NCI-H446 (cell line): ENCODE measurements at regions not wholly inside any gene's neighbourhood (a gene's known extent, or its start where the extent isn't known, plus 50 kb on each side); places are given as distances from the start of the nearest gene placed in this dataset.
"Not testable (repeated sequence)": the region's sequence is repeated elsewhere in the genome, so short reads cannot be mapped to it uniquely, and the experiment has no call there.

ENCODE experiments used
- DNase-seq, 2 experiments: peaks; one replicate each; lab custom pipeline; 2025; lab: John Stamatoyannopoulos, UW

DNA sequence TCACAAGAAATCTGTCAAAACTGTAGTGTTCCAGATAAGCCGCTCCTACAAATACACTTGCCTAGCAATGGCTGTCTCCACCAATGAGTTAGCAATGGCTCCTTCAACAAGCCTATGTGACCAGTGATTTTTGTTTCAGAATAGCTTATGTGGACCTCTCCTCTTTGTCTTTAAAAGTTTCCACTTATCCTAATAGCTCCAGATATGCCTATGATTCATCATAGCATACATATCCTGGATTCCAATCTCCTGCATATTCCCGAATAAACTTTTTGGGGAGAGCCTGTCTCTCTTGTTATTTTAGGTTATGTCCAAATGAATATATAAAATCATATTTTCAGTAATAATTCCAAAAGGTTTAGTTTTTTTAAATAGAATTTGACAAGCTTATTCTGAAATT is 510.6 kb downstream of the ARL4A start:
- no peak for DNase-seq

GRCh38 chr7:13198727-13199126 is 511.3 kb downstream of the ARL4A start:
- DNase-seq, result no peak

GRCh38 chr7:13201628-13202027 is 514.2 kb downstream of the ARL4A start:
- no peak for DNase-seq

- DNase-seq, result no peak
These were observed 530.3 kb downstream of the ARL4A start for GRCh38 chr7:13217768-13218167.

GRCh38 chr7:13225068-13225467 is 537.6 kb downstream of the ARL4A start:
- no peak for DNase-seq

GRCh38 chr7:13226385-13226784 is 539.0 kb downstream of the ARL4A start:
- no peak for DNase-seq

GRCh38 chr7:13231216-13231615 is 543.8 kb downstream of the ARL4A start:
- no peak for DNase-seq

DNA sequence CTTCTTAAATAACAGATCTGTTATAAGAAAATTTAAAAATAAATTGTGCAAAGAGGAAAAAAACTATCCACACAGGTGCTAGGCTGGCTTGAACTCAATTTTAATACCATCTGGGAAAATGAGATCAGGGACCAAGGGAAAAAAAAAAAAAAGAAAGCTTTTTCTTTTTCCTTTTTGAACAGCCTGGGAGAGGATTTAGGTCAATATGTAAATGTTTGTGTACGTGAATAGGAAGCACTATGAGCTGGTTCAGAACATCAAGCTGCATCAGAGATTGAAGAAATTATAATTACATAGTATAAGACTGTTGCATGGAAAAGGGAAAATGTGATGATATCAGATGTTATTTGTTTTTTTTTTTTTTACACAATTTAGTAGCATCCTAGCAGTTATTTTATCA is 548.0 kb downstream of the ARL4A start:
- DNase-seq, result no peak

- no peak for DNase-seq
These were observed 548.6 kb downstream of the ARL4A start for GRCh38 chr7:13236026-13236425.

- DNase-seq, result peak in 1 of 2 experiments; percentile 13
These were observed 552.9 kb downstream of the ARL4A start for GRCh38 chr7:13240349-13240748.

GRCh38 chr7:13241416-13241815 is 554.0 kb downstream of the ARL4A start:
- DNase-seq, result no peak

DNA sequence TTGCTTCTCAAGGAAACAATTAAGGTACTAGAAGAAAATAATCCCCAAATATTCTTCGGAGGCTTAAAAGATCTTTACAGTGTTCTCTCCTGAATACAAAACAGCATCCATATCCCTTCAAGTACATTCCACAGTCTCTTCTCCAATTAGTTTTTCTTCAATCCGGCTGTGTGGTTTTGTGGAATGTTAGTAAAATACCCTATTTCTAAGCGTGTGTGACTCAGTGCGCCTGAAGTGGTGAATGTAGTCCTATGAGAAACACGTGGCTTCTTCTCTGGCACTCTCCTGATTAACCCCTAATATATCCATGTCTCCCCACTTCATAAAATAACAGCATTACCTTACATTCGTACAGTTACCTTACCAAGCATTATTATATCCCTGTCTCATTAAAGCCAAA is 570.2 kb downstream of the ARL4A start:
- no peak for DNase-seq

GRCh38 chr7:13258386-13258785 is 571.0 kb downstream of the ARL4A start:
- no peak for DNase-seq

DNA sequence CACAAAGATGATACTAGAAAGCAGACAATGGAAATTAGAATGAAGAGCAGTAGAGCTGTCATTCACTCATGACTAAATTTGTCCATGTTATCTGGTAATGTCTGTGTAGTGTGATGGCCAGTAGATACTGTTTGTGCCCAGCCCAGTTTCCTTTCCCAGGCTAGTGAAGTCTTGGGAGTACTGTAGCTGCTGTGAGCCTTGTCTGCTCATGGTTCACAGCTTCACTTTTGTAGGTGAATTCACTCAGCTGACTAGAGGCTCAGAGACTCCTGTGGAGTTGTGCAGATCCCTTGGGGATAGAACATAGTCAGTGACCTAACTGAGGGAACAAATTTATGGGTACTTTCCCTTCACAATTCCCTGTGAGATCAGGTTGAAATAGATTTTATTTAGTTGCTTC is 572.5 kb downstream of the ARL4A start:
- DNase-seq, result no peak

DNA sequence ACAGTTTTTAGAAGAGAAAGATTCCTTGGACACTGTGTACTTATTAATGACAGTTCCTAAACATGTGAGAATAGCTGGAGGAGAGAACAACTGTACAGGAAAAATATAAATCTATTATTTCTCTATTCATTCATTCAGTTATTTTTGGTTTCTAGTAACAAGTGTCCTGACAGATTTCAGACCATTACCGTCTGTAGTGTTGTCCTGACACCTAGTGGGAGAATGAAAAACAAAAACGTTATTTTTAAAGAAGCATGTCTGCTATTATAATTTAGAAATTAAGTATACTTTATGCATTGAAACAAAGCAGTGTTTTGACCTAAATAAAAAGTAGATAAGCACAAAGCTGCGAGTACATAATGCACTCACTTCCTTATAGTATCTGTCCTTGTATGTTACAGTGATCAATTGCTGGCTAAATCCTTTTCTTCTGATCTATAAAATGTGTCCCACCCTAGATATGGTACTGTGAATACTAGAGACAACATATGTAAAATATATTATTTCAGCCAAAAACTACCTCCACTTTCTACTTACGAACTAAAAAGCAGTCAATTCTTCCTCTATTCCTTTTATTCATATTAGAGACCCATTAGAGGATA is 575.6 kb downstream of the ARL4A start:
- peak; percentile 43 to 65 for DNase-seq

- DNase-seq, result no peak
These were observed 577.8 kb downstream of the ARL4A start for GRCh38 chr7:13265271-13265670.

- not testable (repeated sequence) for DNase-seq
These were observed 586.8 kb downstream of the ARL4A start for GRCh38 chr7:13274205-13274604.

DNA sequence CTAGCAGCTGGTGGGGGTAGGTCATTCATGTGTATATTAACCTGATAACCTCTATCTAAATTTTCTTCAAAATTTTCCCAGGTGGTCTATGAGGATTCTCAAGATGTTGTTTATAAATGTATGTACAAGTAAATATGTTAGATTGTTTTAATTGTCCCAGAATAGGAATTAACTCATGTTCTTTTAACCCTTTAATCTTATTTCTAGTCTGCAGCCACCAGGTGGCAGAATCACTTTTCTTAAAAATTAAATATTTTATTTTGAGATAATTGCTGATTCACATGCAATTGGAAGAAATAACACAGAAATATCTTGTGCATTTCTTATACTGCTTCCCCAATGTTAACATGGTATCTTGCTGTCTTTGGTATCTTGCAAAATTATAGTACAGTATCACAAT is 589.5 kb downstream of the ARL4A start:
- DNase-seq, result peak in 1 of 2 experiments; percentile 29

DNA sequence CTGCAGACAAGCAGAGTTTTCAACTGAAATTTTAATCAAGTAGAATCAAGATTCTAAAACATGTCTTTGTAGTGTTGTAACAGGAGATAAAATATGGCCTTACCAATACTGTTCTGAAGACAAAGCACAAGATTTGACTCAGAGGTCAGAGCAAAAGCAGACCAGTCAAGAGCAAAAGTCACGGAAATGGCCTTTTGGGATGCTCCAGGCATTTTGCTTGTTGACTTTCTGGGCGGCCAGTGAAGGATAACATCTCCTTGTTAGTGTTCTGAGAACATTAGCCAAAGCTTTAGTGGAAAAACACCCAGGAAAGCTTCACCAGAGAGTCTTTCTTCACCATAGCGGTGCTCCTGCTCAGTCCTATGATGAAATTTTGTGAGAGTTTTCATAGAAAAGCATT is 590.6 kb downstream of the ARL4A start:
- DNase-seq, result no peak

- DNase-seq, result peak; percentile 46 to 81
These were observed 592.5 kb downstream of the ARL4A start for GRCh38 chr7:13279854-13280435.

DNA sequence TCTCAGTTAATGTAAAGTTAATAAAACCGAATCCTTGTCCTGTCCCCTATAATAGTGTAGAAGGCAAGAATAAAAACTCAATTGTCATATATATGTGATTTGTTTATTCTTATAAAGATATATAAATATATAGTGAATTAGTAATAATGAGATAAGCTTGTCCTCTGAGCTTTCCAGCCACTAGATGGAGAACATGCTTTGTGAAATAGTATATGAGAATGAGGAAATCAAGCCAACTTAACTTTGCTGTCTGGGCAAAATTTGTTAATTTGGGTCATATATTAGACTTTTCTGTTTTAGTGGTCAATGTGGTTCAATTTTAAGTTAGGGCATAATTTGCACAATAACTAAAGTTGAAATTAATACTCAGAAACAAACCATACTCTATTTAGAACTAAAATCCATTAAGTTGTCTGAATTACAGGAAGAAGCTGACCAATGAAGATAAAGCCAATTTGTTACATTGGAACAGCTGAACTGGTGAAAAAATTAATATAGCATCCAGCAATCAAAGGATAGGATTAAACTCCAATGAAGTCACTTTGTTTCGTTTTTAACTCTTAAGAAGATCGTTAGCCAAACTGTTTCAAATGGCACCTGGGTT is 595.0 kb downstream of the ARL4A start:
- DNase-seq, result peak; percentile 67 to 76

DNA sequence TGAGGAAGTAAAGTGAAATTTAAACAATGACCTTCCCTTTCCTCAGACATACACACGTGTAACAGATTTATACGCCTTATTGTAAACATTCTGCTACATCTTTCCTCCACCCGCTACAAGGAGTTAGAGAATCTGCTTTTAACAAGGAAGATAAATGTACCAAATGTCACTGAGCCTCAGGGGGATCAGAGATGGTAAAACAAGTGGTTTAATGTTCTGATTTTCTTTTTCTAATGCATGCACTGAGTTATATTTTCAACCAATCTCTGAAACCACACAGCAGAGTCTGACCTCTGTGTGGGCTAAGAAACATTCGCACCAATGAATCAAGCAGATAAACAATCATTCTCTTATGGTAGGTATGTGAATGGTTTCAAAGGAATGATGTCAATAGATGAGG is 599.5 kb downstream of the ARL4A start:
- DNase-seq, result no peak

- no peak for DNase-seq
These were observed 601.1 kb downstream of the ARL4A start for GRCh38 chr7:13288516-13288915.

GRCh38 chr7:13290975-13291374 is 603.5 kb downstream of the ARL4A start:
- peak in 1 of 2 experiments; percentile 33 for DNase-seq
